Calu3 (cell line): ENCODE measurements at regions not wholly inside any gene's neighbourhood (a gene's known extent, or its start where the extent isn't known, plus 50 kb on each side); places are given as distances from the start of the nearest gene placed in this dataset.

Experiments used
- BruUV-seq: library from RNA; stranded (reverse); fragments of 400-500 nt; replicated peaks from 2 replicates; lab custom pipeline; 2021; lab: Mats Ljungman, UMichigan
- CTCF ChIA-PET: fragments of 300-600 bp; sonication (Branson Sonifier 250); formaldehyde crosslinking; loops from one replicate; lab custom pipeline; 2022; ENCODE audit warnings: antibody characterized with exemption; lab: Charles Lee
- DNase-seq: peaks from one replicate; pipeline ENCODE4 v3.0.0; 2022
- H3K27ac Mint-ChIP-seq: one replicate; pipeline ENCODE4 v1.8.0; 2022; ENCODE audit warnings: mixed read lengths; ENCODE audit not compliant: unreplicated experiment
- H3K27me3 Mint-ChIP-seq: one replicate; pipeline ENCODE4 v1.8.0; 2022; ENCODE audit warnings: mixed read lengths; ENCODE audit not compliant: unreplicated experiment
- H3K36me3 Mint-ChIP-seq: one replicate; pipeline ENCODE4 v1.8.0; 2022; ENCODE audit warnings: mild to moderate bottlenecking, moderate library complexity, mixed read lengths; ENCODE audit not compliant: insufficient read depth, unreplicated experiment
- H3K4me1 Mint-ChIP-seq: one replicate; pipeline ENCODE4 v1.8.0; 2022; ENCODE audit warnings: mild to moderate bottlenecking, low read depth, mixed read lengths; ENCODE audit not compliant: unreplicated experiment
- H3K4me3 Mint-ChIP-seq: one replicate; pipeline ENCODE4 v1.8.0; 2022; ENCODE audit warnings: mild to moderate bottlenecking, low read depth, moderate library complexity, mixed read lengths; ENCODE audit not compliant: unreplicated experiment
- H3K9me3 Mint-ChIP-seq: one replicate; pipeline ENCODE4 v1.8.0; 2022; ENCODE audit warnings: low read depth, mixed read lengths; ENCODE audit not compliant: unreplicated experiment
- intact Hi-C: fragments of 100-400 bp; cut with micrococcal nuclease; formaldehyde crosslinking; loops from one replicate; pipeline ENCODE4 v1.10.0; 2022; ENCODE audit not compliant: unreplicated experiment
- TF ChIP-seq, protein P1 (sequence below): fragments of 200-600 bp; IDR thresholded peaks from one replicate; pipeline ENCODE4 v1.8.0; 2022; ENCODE audit warnings: antibody characterized with exemption; ENCODE audit not compliant: unreplicated experiment

- H3K4me3 Mint-ChIP-seq: no peak overlapping the region
- no TSS peak for BruUV-seq
- CTCF ChIA-PET: interaction anchor here (0.7 to 1.3 kb wide), 2 partner anchors 663 to 713 kb away, joined by 3 read pairs; no protein-coding TSS in a partner anchor
These were observed 168.7 kb upstream of the HABP2 start for GRCh38 chr10:113384181-113384580.

DNA sequence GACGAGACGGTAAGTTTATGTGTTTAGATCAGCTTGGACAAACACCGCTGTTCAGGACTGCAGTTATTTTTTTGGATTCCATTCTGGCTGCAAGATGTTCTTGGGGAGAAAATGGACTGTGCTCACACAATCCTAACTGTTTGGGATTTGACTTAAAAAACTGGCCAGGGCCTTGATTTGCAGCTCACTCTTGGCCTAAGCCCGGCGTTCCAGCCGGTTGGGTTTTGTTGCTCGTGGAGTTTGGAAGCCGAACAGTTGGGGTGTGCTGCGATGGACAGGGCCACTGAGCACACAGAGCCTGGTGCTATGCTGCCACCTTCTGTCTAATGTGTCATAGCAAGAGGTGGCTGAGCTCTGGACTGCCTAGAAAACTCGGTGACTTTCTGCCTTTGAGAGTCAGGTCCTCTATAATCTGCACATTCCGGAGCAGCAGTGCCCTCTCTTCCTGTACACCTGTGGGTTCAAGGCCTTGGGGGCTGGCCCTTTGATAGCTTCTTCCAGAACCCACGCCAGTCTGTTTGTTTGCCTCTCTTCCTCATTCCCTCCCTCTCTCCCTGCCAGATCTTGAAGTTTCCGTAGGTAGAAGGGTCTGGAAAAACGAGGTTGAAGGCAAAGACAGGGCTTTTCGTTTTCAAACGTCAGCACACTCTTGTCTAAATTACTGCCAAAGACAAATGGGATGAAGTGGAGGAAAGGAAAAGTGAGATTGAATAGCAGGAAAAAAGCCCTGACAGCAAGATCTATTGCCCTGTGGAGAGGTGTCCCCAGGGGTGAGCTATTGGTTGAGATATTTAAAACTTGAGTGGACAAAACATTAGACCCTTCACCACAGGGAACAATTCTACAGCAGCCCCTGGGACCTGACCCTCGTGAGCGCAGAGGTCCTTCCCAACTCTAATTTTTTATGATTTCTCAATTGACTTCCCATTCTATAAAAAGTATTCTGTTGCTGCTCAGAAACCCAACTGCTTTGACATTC is 167.5 kb upstream of the HABP2 start:
- Mint-ChIP-seq H3K4me3 (no peak overlapping the region), H3K27ac (no peak overlapping the region), H3K4me1 (peaks cover 16% of the 10 kb centered on the region), H3K9me3 (no peaks in the 10 kb centered on the region), H3K27me3 (peaks cover 12% of the 10 kb centered on the region), H3K36me3 (no peaks in the 10 kb centered on the region)
- peak; percentile 66 for DNase-seq
- BruUV-seq: no TSS peak
- TF ChIP-seq, protein P1, sequence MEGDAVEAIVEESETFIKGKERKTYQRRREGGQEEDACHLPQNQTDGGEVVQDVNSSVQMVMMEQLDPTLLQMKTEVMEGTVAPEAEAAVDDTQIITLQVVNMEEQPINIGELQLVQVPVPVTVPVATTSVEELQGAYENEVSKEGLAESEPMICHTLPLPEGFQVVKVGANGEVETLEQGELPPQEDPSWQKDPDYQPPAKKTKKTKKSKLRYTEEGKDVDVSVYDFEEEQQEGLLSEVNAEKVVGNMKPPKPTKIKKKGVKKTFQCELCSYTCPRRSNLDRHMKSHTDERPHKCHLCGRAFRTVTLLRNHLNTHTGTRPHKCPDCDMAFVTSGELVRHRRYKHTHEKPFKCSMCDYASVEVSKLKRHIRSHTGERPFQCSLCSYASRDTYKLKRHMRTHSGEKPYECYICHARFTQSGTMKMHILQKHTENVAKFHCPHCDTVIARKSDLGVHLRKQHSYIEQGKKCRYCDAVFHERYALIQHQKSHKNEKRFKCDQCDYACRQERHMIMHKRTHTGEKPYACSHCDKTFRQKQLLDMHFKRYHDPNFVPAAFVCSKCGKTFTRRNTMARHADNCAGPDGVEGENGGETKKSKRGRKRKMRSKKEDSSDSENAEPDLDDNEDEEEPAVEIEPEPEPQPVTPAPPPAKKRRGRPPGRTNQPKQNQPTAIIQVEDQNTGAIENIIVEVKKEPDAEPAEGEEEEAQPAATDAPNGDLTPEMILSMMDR: peak; percentile 61
- CTCF ChIA-PET: interaction anchor here (0.8 to 1.7 kb wide), 6 partner anchors 178 to 913 kb away, joined by 3 to 10 read pairs (median 4); no protein-coding TSS in a partner anchor
- intact Hi-C loops: loop anchor here (1.0 to 10.0 kb wide), 5 partner anchors 168 to 910 kb away; partner anchors contain the start of genes HABP2 and TCF7L2

More at GRCh38 chr10:113384181-113384580, 168.7 kb upstream of the HABP2 start:
- intact Hi-C loops: loop anchor here (10.0 kb wide), 2 partner anchors 171 to 429 kb away; partner anchors contain the start of genes HABP2 and TCF7L2
- TF ChIP-seq, protein P1: no peak
- peaks cover 12% of the 10 kb centered on the region for H3K27me3 Mint-ChIP-seq
- no peaks in the 10 kb centered on the region for H3K9me3 Mint-ChIP-seq
- H3K4me1 Mint-ChIP-seq: peaks cover 16% of the 10 kb centered on the region
- no peaks in the 10 kb centered on the region for H3K36me3 Mint-ChIP-seq
- no peak for DNase-seq
- H3K27ac Mint-ChIP-seq: no peak overlapping the region

DNA sequence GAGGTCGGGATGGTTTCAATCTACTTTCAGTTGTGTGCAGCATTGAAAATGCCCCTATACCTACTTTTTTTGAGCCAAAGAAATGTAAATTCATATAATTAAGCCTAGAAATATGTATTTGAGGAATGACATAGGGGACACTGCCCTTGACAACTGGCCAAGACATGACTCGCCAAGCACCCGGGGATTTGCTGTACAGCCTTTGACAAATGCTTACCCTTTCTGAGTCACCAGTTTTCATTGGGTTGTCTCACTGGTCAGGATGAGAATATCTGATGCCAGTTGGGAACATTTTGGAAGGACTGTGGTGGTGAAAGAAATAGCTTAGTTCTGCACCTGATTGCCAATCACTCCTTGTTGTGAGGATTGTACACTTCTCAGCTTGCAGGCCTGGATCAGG is 166.8 kb upstream of the HABP2 start:
- CTCF ChIA-PET: interaction anchor here (1.6 to 1.7 kb wide), 2 partner anchors 177 to 914 kb away, joined by 4 to 10 read pairs; no protein-coding TSS in a partner anchor
- Mint-ChIP-seq H3K36me3 (no peaks in the 10 kb centered on the region), H3K4me1 (peaks cover 16% of the 10 kb centered on the region), H3K9me3 (no peaks in the 10 kb centered on the region), H3K4me3 (no peak overlapping the region), H3K27ac (no peak overlapping the region), H3K27me3 (peaks cover 12% of the 10 kb centered on the region)
- peak; percentile 4 for DNase-seq
- intact Hi-C loops: loop anchor here (5.0 to 10.0 kb wide), 4 partner anchors 169 to 819 kb away; partner anchors contain the start of genes HABP2 and TCF7L2
- TF ChIP-seq, protein P1: no peak
- BruUV-seq: no TSS peak

- Mint-ChIP-seq H3K4me3 (no peak overlapping the region), H3K4me1 (peaks cover 9% of the 10 kb centered on the region), H3K27me3 (peaks cover 34% of the 10 kb centered on the region), H3K27ac (no peak overlapping the region), H3K9me3 (no peaks in the 10 kb centered on the region), H3K36me3 (no peaks in the 10 kb centered on the region)
- TF ChIP-seq, protein P1: no peak
- intact Hi-C loops: loop anchor here (5.0 to 10.0 kb wide), 4 partner anchors 165 to 823 kb away; partner anchors contain the start of genes HABP2 and TCF7L2
- no peak for DNase-seq
- no TSS peak for BruUV-seq
- CTCF ChIA-PET: no interaction called here
These were observed 162.9 kb upstream of the HABP2 start for GRCh38 chr10:113389969-113390368.
